Astrocyte of the cerebellum (primary cell): ENCODE measurements at regions not wholly inside any gene's neighbourhood (a gene's known extent, or its start where the extent isn't known, plus 50 kb on each side); places are given as distances from the start of the nearest gene placed in this dataset.

Experiments
- DNase-seq: peaks from one replicate; pipeline ENCODE4 v3.0.0-alpha.2; 2011; ENCODE audit warnings: low read depth
- H3K4me3 ChIP-seq: 2 replicates; pipeline ENCODE4 v1.5.1; 2011; ENCODE audit warnings: mild to moderate bottlenecking, low read depth, low read length, moderate library complexity
- CTCF ChIP-seq: IDR thresholded peaks from 2 replicates; pipeline ENCODE4 v1.5.1; 2012; ENCODE audit warnings: low read length, low read depth, moderate library complexity, mild to moderate bottlenecking; ENCODE audit errors: missing control alignments
- in situ Hi-C: cut with HindIII; loops from 2 replicates; pipeline ENCODE4 v1.10.0; 2017; ENCODE audit warnings: low sequenced_read_pairs

GRCh38 chr2:16178551-16179130 lies 238.3 kb downstream of the MYCN start:
- H3K4me3 ChIP-seq = no peak overlapping the region
- no peak for TF ChIP-seq CTCF
- in situ Hi-C loops = no loop called here
- no peak for DNase-seq

GRCh38 chr2:16177671-16178180 lies 237.4 kb downstream of the MYCN start:
- DNase-seq = no peak
- no peak overlapping the region for H3K4me3 ChIP-seq
- TF ChIP-seq CTCF = no peak
- in situ Hi-C loops = no loop called here

- no peak for DNase-seq
- in situ Hi-C loops = no loop called here
- no peak overlapping the region for H3K4me3 ChIP-seq
- no peak for TF ChIP-seq CTCF
These were observed 236.7 kb downstream of the MYCN start for GRCh38 chr2:16176971-16177480.

- no peak overlapping the region for H3K4me3 ChIP-seq
- no peak for TF ChIP-seq CTCF
- in situ Hi-C loops = no loop called here
- DNase-seq = no peak
These were observed 235.0 kb downstream of the MYCN start for GRCh38 chr2:16175247-16175825.

- no peak for DNase-seq
- no peak overlapping the region for H3K4me3 ChIP-seq
- TF ChIP-seq CTCF = no peak
- in situ Hi-C loops = no loop called here
These were observed 234.3 kb downstream of the MYCN start for GRCh38 chr2:16174693-16175045.

- no peak overlapping the region for H3K4me3 ChIP-seq
- in situ Hi-C loops = no loop called here
- TF ChIP-seq CTCF = no peak
These were observed 233.7 kb downstream of the MYCN start for GRCh38 chr2:16173893-16174692.

More at GRCh38 chr2:16173893-16174692, 233.7 kb downstream of the MYCN start:
- DNase-seq = no peak
